Fibroblast of the aortic adventitia (primary cell): ENCODE measurements at regions not wholly inside any gene's neighbourhood (a gene's known extent, or its start where the extent isn't known, plus 50 kb on each side); places are given as distances from the start of the nearest gene placed in this dataset.

Source experiments
- DNase-seq: peaks from one replicate; pipeline ENCODE4 v3.0.0-alpha.2; 2010; ENCODE audit warnings: low read depth
- H3K4me3 ChIP-seq: 2 replicates; pipeline ENCODE4 v1.5.1; 2011; ENCODE audit warnings: low read depth, mild to moderate bottlenecking, control low read depth, low read length, moderate library complexity
- CTCF ChIP-seq: IDR thresholded peaks from 2 replicates; pipeline ENCODE4 v1.5.1; 2011; ENCODE audit warnings: mild to moderate bottlenecking, low read length, control low read depth, inconsistent platforms; ENCODE audit not compliant: insufficient read depth

DNA sequence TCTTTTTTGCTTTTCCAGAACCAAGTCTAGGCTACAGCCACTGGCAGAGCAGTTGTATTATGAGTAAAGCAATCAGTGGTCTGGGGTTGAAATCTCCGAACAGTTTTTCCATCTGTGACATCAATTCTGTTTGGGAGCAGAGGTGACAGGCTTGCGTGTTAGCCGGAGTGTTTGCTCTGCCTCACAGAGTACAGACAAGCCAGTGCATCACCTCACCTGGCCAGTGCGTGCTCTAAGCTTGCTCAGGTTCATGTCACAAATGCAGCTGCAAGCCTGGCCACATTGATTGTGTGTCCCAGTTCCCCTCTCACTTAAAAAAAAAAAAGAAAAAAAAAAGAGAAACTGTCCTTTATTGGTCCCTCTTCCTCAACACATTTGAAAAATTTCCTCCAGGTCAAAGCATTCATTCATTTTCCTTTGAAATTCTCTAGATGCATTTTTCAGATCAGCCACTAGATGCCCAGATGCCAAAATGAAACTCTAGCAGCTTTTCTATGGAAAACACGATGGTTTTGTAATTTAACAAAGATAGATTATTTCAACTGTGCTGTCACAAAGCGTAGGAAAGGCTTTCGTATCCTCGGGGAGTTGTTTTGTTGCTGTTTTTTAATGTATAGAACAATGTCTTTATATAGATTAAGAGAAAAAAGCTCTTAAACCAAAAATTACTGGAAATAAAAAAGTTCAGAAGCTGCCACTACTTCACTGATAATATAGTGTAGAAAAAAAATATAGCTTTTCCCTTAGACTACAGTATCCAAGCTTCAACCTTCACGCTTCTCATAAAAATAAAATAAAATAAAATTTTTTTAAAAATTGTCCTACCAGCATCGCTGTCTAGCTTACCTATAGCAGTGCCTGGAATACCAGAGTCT lies 585.5 kb downstream of the TLE1 start:
- no peak overlapping the region for H3K4me3 ChIP-seq

DNA sequence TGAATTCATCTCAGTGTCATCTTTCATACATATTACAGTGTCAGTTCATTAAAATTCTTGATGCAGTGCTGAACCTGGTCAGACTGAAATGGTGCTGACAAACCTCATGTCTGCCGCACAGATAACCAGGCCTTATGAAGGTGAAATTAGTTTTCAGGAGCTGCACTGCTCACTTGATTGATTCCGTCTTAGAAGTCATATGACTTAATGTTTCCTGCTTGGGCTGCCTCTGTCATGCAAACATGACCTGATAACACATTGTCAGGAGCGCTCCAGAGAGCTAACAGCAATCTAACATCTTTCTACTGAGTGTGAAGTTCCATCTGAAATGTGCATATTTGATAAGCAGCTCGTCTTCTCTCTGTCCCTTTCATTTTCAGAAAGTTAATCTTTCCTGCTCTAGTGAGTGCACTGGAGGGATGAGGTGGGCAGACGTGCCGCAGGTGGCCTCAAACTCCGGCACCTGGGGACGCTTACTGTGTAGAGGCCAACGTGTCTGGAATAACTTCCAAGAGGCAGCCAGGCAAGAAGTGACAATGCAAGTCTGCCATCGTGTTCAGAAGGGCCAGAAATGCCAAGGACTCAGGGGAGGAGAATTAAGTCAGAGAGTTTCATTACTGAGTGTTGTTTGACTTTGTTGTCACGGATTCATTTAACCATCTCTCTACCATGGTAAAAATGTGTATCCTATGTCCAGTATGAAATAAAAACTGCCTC lies 592.1 kb downstream of the TLE1 start:
- TF ChIP-seq CTCF, result no peak
- H3K4me3 ChIP-seq, result no peak overlapping the region
- DNase-seq, result no peak

More for the DNA sequence above, 585.5 kb downstream of the TLE1 start:
- DNase-seq, result peak; percentile 10
- TF ChIP-seq CTCF, result peak; percentile 62

GRCh38 chr9:81096625-81097024 lies 592.7 kb downstream of the TLE1 start:
- no peak for TF ChIP-seq CTCF

GRCh38 chr9:81092057-81092456 lies 597.3 kb downstream of the TLE1 start:
- DNase-seq, result no peak
- H3K4me3 ChIP-seq, result no peak overlapping the region
- no peak for TF ChIP-seq CTCF

More at GRCh38 chr9:81096625-81097024, 592.7 kb downstream of the TLE1 start:
- H3K4me3 ChIP-seq, result no peak overlapping the region
- no peak for DNase-seq

DNA sequence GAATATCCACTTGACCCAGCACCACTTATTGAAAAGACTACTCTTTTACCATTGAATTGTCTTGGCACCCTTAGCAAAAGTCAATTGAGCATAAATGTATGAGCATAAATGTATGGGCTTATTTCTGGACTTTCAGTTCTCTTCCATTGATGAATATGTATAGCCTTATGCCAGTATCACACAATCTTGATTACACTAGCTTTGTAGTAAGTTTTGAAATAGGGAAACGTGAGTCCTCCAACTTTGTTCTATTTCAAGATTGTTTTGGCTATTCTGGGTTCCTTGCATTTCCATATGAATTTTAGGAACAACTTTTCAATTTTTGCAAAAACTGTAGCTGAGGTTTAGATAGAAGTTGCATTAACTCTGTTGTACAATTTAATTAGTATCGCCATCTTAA lies 601.0 kb downstream of the TLE1 start:
- H3K4me3 ChIP-seq, result no peak overlapping the region
- TF ChIP-seq CTCF, result no peak
- no peak for DNase-seq

DNA sequence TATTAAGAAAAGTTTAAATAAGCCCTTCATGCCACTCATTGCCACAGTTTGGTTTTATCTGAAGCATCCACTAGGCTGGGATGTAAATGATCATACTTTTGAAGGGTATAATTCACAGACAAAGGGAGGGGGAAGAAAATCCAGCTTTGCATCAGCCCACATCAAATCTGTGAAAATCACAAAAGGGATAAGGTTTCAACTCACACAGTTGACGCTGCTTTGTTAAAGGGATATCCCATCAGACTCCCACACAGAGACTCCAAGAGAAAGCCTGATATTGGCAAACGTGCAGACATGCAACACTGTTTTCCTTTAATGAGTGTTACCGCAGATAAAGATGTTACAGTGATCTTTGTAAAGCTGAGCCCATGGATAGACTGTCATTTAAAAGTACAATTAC lies 602.9 kb downstream of the TLE1 start:
- no peak for DNase-seq
- TF ChIP-seq CTCF, result no peak
- H3K4me3 ChIP-seq, result no peak overlapping the region
